A673 (cell line): ENCODE measurements at regions not wholly inside any gene's neighbourhood (a gene's known extent, or its start where the extent isn't known, plus 50 kb on each side); places are given as distances from the start of the nearest gene placed in this dataset.

Source experiments
- BruUV-seq: library from RNA; stranded (reverse); fragments of 400-500 nt; replicated peaks from 2 replicates; lab custom pipeline; 2021; lab: Mats Ljungman, UMichigan
- CTCF ChIA-PET: fragments of 300-600 bp; sonication (Branson Sonifier 250); formaldehyde crosslinking; loops from one replicate; lab custom pipeline; 2022; ENCODE audit warnings: antibody characterized with exemption; lab: Charles Lee
- POLR2A ChIA-PET: fragments of 300-600 bp; sonication (Branson Sonifier 250); formaldehyde crosslinking; loops from one replicate; lab custom pipeline; 2022; ENCODE audit warnings: antibody characterized with exemption; ENCODE audit not compliant: low non-redundant PET; lab: Charles Lee
- DNase-seq: peaks from one replicate; pipeline ENCODE4 v3.0.0-alpha.2; 2015; ENCODE audit warnings: low spot score
- H3K27ac ChIP-seq: fragments of 200-600 bp; sonication (generic); 2 replicates; pipeline ENCODE4 v1.5.1; 2016; ENCODE audit warnings: mixed run types, low read depth, mild to moderate bottlenecking, mixed read lengths, antibody characterized with exemption, low read length; ENCODE audit not compliant: poor library complexity, severe bottlenecking
- H3K27me3 ChIP-seq: fragments of 200-600 bp; sonication (generic); replicated peaks from 2 replicates; pipeline ENCODE4 v1.6.1; 2017; ENCODE audit warnings: mixed run types, low read depth, mild to moderate bottlenecking, mixed read lengths, antibody characterized with exemption, low read length; ENCODE audit not compliant: insufficient read depth, poor library complexity
- H3K36me3 ChIP-seq: fragments of 200-600 bp; sonication (generic); 2 replicates; pipeline ENCODE4 v1.6.1; 2016; ENCODE audit warnings: mixed run types, mild to moderate bottlenecking, mixed read lengths, antibody characterized with exemption, low read length; ENCODE audit not compliant: insufficient read depth, poor library complexity, severe bottlenecking
- H3K4me1 ChIP-seq: fragments of 200-600 bp; sonication (generic); 2 replicates; pipeline ENCODE4 v1.6.1; 2017; ENCODE audit warnings: mixed run types, mild to moderate bottlenecking, mixed read lengths, antibody characterized with exemption, low read length; ENCODE audit not compliant: insufficient read depth, poor library complexity, severe bottlenecking
- H3K4me3 ChIP-seq: fragments of 200-600 bp; sonication (generic); 2 replicates; pipeline ENCODE4 v1.5.1; 2016; ENCODE audit warnings: low read depth, mixed run types, mild to moderate bottlenecking, mixed read lengths, low read length; ENCODE audit not compliant: poor library complexity, severe bottlenecking
- H3K9me3 ChIP-seq: fragments of 200-600 bp; sonication (generic); 2 replicates; pipeline ENCODE4 v1.6.1; 2016; ENCODE audit warnings: mixed run types, low read depth, mild to moderate bottlenecking, mixed read lengths, antibody characterized with exemption, low read length; ENCODE audit not compliant: poor library complexity, severe bottlenecking
- EZH2 ChIP-seq: fragments of 200-600 bp; sonication (generic); IDR thresholded peaks from 2 replicates; pipeline ENCODE4 v1.6.1; 2017; ENCODE audit warnings: borderline replicate concordance, low read depth, mild to moderate bottlenecking, mixed read lengths, antibody characterized with exemption, low read length; ENCODE audit not compliant: poor library complexity, severe bottlenecking
- intact Hi-C: fragments of 100-400 bp; cut with micrococcal nuclease; formaldehyde crosslinking; loops from one replicate; pipeline ENCODE4 v1.10.0; 2022; ENCODE audit not compliant: unreplicated experiment
- TF ChIP-seq, protein P1 (sequence below): fragments of 300-800, 200-600 bp; sonication (generic); conservative IDR thresholded peaks from 2 replicates; pipeline ENCODE4 v1.5.1; 2017; ENCODE audit warnings: low read depth, mild to moderate bottlenecking, antibody characterized with exemption, low read length, moderate library complexity, mixed read lengths

DNA sequence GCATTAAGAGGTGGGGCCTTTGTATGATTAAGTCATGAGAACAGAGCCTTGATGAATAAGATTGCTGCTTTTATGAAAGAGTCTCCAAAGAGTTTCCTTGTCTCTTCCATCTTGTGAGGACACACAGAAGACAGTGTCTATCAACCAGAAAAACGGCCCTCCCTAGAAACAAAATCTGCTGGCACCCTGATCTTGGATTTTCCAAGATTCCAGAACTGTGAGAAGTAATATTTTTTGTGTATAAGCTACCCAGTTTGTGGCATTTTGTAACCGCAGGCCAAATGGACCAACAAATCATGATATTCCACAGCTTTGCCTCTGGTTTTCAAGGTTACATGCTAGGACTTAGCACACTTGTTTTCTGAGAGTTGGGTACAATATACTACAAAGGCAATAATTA lies 687.8 kb downstream of the TDRD15 start:
- intact Hi-C loops = no loop called here
- no peak for DNase-seq
- TF ChIP-seq EZH2 = no peak
- TF ChIP-seq, protein P1, sequence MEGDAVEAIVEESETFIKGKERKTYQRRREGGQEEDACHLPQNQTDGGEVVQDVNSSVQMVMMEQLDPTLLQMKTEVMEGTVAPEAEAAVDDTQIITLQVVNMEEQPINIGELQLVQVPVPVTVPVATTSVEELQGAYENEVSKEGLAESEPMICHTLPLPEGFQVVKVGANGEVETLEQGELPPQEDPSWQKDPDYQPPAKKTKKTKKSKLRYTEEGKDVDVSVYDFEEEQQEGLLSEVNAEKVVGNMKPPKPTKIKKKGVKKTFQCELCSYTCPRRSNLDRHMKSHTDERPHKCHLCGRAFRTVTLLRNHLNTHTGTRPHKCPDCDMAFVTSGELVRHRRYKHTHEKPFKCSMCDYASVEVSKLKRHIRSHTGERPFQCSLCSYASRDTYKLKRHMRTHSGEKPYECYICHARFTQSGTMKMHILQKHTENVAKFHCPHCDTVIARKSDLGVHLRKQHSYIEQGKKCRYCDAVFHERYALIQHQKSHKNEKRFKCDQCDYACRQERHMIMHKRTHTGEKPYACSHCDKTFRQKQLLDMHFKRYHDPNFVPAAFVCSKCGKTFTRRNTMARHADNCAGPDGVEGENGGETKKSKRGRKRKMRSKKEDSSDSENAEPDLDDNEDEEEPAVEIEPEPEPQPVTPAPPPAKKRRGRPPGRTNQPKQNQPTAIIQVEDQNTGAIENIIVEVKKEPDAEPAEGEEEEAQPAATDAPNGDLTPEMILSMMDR = no peak
- Histone ChIP-seq H3K9me3 (no peaks in the 10 kb centered on the region), H3K4me3 (no peak overlapping the region), H3K27me3 (peaks cover 3% of the 10 kb centered on the region), H3K4me1 (no peaks in the 10 kb centered on the region), H3K36me3 (no peaks in the 10 kb centered on the region), H3K27ac (no peak overlapping the region)
- no TSS peak for BruUV-seq
- CTCF ChIA-PET = no interaction called here
- POLR2A ChIA-PET = no interaction called here

DNA sequence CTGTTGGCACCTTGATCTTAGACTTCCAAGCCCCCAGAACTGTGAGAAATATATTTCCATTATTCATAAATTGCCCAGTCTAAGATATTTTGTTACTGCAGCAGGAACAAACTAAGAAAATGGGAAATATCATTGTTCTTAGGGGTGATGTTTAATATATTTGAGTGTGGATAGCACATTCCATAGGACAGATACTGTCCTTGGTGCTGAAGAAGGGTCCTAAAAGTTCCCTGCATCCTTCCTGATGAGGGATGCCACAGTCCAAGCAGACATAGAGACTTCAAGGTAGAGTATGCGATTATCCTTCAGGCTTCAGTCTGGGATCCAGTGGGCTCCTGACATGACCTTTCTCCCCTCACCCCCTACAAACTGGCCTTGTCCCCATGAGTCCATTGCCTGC lies 689.0 kb downstream of the TDRD15 start:
- H3K9me3 ChIP-seq = no peaks in the 10 kb centered on the region
- POLR2A ChIA-PET = no interaction called here
- CTCF ChIA-PET = no interaction called here
- no peak overlapping the region for H3K4me3 ChIP-seq
- no peak for DNase-seq
- H3K27me3 ChIP-seq = no peaks in the 10 kb centered on the region
- TF ChIP-seq, protein P1 = no peak
- TF ChIP-seq EZH2 = no peak
- BruUV-seq = no TSS peak
- intact Hi-C loops = no loop called here
- no peak overlapping the region for H3K27ac ChIP-seq
- no peaks in the 10 kb centered on the region for H3K36me3 ChIP-seq
- H3K4me1 ChIP-seq = no peaks in the 10 kb centered on the region

DNA sequence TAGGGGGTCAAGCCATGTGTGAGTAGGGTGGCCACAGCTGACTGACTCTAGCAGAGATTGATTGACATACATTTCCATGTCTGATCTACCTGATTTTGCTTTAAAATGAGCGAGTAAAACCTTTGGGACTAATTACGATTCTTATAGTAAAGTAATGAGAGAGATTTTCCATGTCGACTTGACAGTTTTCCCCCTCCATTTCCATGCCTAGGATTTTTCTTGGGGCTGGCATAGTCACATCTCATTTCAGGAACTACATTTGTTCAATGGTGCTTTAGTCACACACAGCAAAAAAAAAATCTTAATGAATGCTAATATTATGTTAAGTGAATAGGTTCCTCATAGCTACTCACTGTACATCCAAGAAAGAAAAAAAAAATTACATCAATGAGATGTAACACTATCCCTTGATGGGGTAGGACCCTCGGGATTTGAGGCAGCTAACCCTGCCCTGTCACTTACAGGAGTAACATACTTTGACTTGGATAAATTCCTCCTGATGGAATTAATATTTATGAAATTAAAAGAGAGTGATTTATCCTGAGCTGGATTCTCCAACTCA lies 690.9 kb downstream of the TDRD15 start:
- no peak for DNase-seq
- Histone ChIP-seq H3K9me3 (no peaks in the 10 kb centered on the region), H3K36me3 (no peaks in the 10 kb centered on the region), H3K27me3 (no peaks in the 10 kb centered on the region), H3K27ac (no peak overlapping the region), H3K4me1 (no peaks in the 10 kb centered on the region), H3K4me3 (no peak overlapping the region)
- CTCF ChIA-PET = no interaction called here
- no TSS peak for BruUV-seq
- intact Hi-C loops = no loop called here
- TF ChIP-seq, protein P1 = no peak
- no peak for TF ChIP-seq EZH2
- POLR2A ChIA-PET = no interaction called here
